AML-193 (cell line): ENCODE measurements at regions not wholly inside any gene's neighbourhood (a gene's known extent, or its start where the extent isn't known, plus 50 kb on each side); places are given as distances from the start of the nearest gene placed in this dataset.

Experiments
- DNase-seq, 2 experiments: peaks; one replicate each; lab custom pipeline; 2025; lab: John Stamatoyannopoulos, UW

DNA sequence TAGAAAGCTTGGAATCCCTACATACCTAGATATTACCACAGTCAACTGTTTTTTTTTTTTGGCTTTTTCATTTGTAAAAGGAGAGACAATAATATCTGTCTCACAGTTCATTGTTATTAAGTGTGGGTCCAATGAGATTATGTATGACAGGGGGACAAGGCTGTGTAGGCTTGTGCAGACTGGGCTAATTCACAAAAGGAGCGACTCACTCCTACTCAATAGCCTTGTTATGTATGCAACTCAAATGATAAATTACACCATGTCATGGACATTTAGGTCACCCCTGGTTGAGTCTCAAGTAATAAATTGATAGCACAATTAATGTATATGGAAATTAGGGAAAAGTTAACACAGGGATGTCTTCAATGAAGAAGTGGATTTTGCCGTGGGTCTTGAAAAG, 208.2 kb upstream of the MAP3K7 start:
- no peak for DNase-seq

DNA sequence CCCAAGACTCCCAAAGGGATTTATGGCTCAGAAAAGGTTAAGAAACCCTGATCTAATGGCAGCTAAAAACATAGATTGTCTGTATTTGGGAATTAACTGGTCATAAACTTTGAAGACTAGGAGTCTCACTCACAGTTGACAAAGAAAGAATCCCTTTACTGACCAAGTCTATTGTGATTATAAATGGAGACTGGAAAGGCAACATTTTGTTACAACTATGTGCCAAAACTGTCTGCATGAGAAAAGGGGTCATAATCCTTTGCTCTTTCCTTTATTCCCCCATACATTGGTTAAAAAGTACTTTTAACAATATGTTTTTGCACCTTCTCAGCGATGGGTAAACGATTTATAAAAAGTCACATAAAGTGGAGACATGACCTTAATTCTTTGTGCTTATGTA, 206.9 kb upstream of the MAP3K7 start:
- DNase-seq = no peak

DNA sequence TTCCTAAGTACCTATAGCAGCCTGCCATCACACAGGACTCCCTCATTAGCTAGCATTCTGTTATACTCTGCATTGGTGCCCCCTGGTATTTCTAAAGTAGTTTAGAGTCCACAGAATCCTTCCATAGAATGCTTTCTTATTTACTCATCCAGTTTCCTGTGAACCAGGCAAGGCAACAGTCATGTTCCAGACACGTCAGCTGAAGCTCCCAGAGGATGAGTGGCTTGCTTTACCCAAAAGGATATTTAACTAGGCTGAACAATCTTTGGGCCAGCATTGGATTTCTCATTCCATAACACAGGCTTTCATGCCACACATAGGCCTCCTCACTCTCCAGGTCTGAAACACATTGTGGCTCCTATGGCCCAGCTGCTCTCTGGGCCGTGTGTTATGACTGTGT, 203.8 kb upstream of the MAP3K7 start:
- no peak for DNase-seq

DNA sequence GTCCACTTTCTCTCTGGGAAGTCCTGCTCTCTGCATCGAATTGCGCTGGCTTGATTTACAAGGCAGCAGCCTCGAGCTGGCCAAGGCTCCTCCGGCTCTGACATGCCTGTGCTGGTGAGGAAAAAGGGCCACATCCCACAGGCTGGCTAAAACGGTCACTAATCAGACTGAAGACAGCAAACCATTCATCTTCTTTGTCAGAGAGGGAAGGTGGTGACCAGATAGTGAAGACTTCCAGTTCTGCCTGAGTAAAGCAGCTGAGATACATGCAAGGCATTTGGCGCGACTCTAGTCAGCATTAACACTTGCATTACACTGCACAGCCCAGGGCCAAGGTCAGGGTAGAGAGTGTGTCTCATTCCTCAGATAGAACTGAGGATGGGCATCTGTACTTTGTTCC, 203.2 kb upstream of the MAP3K7 start:
- DNase-seq = no peak

DNA sequence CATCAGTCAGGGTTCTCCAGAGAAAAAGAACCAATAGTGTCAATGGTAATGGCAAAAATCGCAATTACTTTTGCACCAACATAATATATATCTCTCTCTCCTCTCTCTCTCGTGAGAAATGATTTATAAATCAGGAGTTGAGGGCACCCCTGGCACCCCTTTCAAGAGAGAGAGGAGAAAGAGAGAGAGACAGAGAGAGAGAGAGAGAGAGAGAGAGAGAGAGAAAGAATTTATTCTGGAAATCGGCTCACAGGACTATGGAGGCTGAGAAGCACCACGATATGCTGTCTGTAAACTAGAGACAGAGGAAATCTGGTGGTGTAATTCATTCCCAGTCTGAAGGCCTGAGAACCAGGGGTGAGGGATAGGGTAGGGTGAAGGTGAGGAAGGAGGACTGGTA, 201.9 kb upstream of the MAP3K7 start:
- DNase-seq = no peak

DNA sequence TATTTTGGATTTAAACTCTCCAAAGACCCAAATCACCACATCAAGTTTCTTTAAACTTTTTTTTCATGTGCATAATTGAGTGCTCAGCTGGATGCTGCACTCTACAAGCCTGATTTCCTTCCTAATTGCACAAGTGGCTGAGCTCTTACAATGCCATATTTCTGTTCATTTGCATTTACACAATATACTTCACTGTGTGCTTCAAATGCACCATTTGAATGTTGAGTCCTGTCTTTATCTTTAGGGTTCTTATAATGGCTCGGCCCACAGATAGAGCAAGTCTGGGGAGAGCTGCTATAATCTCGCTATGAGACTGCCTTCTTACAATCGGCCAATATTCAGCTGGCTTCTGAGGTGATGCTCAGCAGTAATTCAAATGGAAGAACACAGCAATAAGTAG, 200.6 kb upstream of the MAP3K7 start:
- DNase-seq = no peak

DNA sequence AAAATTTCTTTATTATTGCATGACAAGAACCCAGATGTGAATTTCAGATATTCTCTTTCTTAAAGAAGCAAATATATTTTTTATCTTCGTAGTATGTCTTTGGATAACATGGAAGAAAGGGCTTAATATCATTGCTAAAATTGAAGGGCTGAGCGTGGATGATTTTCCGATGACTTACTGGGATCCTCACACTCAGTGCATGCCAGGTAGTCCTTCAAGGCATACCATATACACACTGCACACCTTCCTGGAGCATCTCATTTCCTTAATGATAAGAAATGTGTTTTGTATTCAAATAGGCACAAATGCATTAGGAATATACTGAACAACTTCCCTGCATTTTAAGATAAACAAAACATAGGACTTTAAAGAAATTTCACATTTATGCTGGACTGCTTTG, 193.9 kb upstream of the MAP3K7 start:
- DNase-seq = no peak

DNA sequence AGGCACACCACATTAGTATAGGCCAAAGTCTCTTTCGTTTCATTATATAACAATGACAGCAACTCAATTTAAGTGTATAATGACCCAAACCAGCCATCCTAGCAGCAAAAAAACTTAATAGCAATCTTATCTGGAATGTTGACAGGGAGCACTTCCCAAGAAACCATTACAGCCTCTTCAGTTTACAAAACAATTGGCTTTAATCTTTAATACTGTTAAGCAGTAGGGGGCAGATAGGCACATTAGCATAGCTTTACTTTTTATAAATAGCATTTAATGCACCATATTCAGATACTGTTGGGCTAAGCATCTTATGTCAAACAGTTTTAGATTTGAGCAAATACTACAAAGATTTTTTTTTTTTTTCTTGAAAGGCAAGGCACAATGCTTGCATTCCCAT, 193.3 kb upstream of the MAP3K7 start:
- no peak for DNase-seq

DNA sequence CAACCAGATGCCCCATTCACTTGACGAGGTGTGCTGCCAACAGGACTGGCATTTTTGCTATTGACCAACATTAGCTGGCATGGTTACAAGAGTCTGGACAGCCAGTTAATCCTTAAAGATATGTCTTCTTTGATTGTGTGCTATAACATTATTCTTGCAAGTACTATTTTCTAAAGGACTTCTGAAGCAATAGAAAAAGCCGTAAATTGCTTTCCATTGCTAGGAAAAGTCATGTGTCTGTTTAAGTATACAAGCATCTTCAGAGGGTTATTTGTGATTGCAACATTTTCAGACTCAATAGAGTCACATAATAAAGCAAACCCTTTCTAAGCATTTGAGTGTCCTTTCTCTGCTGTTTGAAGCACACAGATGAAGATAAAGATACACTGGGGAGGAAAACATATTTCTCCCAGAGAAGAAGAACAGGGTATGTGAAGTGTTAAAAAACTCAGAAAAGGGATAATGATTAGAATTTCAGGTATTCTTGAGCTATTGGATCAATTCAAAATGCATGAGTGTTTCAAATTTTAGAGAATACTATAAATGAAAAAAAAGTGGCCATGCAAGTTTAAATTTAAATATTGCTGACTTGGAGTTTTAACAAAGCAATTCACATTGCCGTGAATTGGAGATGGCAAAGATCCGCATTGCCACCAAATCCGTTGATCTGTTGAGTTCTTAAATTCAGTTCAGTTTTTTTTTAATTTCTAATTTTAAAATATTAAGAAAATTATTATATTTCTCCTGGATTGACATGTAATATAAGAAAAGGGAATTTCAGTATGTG, 191.7 kb upstream of the MAP3K7 start:
- no peak for DNase-seq

DNA sequence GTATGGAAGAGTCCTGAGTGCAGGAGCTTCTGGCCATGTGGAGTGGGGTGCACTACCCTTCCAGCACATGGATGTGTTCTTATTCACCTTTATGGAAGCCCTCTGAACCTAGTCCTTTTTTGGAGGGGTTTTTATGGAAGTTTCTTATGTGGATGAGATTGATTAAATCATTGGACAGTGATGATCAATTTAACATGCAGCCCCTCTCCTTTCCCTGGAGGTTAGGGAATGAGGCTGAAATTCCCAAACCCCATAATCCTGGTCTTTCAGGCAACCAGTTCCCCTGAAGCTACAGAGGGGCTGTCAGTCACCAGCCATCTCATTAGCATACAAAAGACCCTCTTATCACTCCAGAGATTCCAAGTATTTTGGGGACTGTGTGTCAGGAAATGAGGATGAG, 183.9 kb upstream of the MAP3K7 start:
- DNase-seq = no peak

DNA sequence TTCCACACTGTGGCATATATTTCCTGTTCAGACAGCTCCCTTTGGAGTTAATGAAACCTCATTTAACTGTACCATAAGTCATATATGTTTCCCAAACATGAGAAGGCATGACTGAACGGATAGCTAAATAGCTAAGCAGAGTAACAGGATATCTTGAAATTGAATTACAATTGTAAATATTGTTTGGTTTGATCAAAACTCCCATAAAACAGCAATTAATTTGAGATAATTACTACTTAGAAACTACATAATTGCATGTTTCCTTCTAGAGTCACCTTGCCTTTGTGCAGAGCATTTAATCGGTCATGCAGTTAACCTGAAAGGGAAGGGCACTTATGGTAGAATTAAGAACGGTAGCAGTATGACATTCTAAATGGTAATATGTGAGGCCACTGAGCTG, 179.0 kb upstream of the MAP3K7 start:
- no peak for DNase-seq

DNA sequence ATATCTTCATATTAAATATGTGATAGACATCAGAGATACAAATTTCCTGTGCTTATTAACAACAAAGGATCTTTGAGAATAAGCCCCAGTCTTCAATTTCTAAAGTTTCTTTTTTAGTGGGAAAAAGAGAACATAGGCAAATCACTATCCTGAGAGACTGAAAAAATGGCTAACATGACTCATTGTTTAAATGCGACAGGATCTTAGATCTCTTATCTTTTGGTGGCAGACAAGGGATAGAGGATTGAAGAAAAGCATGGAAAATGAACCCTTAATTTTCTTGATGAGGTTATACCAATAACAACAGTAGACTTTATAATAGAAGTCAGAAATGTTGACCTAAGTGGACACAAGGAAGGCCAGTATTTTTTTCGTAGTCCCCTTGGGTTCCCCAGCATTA, 178.6 kb upstream of the MAP3K7 start:
- DNase-seq = no peak

DNA sequence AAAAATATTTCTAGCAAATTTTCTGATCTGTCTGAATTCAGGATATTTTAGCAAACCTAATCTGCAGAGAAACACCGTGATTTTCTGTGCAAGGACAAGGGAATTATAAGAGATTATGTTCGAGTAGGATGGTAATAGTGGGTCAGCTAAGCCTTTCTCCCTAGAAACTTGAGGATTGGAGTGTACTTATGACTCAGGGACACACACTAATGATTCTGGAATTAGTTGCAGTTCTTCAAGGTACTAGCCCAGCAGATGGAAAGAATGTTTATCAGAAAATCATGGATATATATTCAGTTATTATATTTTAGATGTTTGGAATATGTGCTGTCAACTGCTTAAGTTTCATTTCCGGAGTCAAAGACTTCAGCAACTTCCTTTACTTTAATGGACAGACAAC, 177.1 kb upstream of the MAP3K7 start:
- no peak for DNase-seq

DNA sequence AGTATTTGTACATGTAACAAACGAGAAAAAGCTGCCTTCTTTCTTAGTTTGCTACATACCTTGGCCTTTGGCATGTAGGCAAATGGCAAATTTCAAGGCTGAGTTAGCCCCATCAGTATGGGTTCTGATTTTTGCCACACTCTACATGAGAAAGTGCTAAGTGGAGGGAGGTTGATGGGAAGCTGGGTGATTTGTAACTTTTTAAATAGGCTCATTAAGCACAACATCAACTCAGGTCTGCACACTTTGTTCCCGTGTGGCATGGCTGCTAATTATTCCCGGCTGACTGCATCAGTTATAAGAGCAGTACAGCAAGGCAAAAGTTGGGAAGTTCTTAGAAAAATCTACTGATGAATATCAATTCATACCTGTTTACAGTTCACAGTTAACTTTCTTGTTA, 172.8 kb upstream of the MAP3K7 start:
- no peak for DNase-seq

DNA sequence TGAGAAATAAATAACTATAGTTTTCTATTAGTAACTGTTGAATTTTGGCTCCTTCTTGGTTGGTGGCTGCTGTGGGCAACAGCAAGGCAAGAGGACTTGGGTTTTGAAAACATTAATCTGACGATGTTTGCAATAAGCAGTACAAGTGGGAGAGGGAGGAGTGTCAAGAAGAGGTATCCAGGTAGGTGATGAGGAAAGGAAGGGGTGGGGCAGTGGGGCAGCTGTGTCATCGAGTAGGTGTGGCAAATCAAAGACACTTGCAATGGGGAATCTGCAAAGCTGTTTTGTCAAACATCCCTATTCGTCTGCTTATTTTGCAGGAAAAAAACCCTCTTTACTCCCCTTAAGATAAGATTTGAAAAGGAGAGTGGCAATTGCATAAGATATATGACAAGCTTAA, 171.9 kb upstream of the MAP3K7 start:
- no peak for DNase-seq

DNA sequence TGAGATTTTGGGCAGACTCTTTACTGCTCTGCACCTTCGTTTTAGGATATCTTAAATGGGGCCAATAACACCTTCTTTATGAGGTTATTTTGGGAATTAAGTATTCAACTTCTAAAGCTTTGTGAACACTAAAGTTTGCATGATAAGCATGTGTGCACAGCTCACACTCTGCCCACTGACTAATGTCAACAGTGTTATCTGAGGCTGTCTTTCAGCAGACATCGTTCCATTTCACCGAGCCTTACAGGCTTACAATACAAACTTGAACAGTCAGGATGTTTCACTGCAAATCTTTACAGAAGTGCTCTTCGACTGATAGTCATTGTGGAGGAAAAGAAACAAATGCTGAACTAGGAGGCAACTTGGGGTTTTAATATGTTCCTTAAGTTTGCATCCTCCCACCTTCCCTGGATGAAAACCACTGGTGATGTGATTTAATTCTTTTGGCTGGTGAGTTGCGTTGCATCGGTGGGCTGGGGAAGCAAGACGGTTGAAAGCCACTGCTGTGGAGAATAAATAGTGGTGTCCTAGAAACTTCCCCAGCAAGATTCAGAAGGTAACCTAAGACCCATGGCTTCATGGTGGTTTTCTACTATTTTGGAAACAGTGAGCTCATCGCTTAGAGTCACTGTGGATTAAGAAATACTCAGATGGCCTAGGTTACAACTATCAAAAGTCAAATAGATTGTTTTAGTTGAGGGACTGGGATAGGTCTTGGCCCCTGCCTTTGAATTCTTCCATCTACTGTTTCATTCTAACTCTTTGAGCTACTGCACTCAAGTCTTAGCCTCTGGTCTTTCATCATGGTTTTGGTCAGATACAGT, 167.2 kb upstream of the MAP3K7 start:
- no peak for DNase-seq

DNA sequence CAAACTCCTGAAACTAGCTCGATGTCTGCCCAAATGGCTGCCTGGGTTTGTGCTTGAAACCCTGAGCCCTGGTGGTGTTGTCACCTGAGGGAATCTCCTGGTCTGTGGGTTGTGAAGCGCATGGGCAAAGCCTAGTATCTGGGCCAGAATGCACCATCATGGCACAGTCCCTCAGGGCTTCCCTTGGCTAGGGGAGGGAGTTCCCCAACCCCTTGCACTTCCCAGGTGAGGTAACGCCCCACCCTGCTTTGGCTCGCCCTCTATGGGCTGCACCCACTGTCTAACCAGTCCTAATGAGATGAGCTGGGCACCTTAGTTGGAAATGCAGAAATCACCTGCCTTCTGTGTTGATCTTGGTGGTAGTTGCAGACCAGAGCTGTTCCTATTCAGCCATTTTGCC, 152.9 kb upstream of the MAP3K7 start:
- no peak for DNase-seq

DNA sequence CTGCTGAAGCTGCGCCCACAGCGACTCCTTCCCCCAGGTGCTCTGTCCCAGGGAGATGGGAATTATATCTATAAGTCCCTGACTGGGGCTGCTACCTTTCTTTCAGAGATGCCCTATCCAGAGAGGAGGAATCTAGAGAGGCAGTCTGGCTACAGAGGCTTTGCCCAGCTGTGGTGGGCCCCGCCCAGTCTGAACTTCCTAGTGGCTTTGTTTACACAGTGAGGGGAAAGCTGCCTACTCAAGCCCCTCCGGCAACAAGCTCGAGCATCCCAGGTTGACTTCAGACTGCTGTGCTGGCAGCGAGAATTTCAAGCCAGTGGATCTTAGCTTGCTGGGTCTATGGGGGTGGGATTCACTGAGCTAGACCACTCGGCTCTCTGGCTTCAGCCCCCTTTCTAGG, 152.5 kb upstream of the MAP3K7 start:
- DNase-seq = no peak

DNA sequence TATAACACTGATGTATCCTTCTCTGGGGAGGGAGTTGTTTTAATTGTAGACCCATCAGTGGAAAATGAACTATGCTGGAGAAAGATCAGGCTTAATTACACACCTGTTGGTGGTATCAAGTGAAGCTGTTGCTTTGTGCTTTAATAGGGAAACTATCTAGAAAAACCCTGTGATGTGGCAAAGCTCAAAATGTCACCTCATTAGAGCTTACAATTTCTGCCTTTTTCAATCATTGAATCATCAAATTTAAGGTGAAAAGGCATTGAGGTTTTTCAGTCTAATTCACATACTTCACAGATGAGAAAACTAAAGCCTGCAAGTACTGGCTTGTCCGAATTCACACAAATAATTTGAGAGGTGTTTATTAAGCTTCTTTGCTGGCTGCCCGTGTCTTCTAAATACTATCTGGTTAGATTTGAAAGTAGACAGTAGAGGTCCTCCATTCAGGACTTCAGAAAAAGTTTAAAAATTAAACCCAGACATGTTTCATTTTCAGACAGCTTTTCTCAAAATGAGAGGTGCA, 143.3 kb upstream of the MAP3K7 start:
- no peak for DNase-seq

DNA sequence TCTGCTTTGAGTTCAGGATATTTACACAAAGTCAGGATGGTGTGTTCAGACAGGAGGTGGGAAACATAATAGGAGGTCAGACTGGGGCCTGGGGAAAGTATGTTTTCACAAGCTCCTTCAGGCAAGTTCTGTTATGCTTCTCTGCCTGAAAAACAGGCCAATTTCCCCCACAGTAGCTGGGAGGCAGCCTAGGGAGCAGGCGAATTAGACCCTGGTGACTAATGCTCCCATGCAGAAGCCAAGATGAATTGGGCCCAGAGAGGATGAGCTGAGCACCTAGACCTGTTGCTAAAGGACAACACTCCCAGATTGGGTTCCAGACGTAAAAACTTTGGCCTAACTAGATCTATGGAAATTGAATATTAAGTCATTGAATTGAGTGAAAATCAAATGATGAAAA, 142.2 kb upstream of the MAP3K7 start:
- no peak for DNase-seq

DNA sequence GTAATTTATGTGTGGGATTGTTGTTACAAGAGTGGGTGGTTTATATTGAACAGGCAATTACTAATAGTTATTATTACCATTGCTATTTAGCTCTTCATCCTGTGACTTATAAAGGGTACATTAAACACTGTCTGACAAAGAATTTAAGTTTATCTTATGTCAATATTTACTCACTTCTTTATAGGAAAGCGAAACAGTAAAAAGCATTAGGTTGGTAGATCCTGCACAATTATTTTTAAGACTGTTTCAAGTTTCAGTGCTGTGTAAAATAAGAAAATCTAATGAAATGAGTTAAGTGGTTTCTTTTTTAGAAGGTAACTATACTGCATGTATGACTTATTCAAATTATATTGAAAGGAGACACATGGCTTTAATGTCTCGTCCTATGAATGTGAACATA, 135.8 kb upstream of the MAP3K7 start:
- no peak for DNase-seq

DNA sequence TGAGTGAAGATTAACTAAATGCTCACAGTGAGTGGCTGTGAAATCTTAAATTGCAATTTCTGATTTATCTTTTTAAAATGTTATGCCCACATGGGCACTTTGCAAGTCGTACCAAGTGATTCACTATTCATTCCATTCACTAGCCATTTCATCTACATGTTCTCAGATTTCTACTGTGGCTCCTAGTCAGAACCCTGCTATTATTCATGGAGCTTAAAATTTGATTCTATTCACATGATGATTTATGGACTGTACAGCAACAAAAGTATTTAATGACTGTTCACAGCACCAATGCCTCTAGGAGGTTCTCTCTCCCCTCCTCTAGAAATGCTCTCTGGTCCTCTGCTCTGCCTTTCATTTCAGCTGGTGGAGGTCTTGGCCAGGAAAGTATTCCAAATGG, 133.5 kb upstream of the MAP3K7 start:
- DNase-seq = no peak
